ENCODE measurements at regions not wholly inside any gene's neighbourhood (a gene's known extent, or its start where the extent isn't known, plus 50 kb on each side); places are given as distances from the start of the nearest gene placed in this dataset.

GRCh38 chr1:187257476-187257875, 428.7 kb downstream of the PLA2G4A start:
- Histone ChIP-seq H3K27me3 (replicated peaks in 1 of 7) (no peaks in the 10 kb centered on the region), H3K4me3 (no peak overlapping the region), H3K27ac (no peak overlapping the region), H3K4me1 (no peaks in the 10 kb centered on the region), H3K9me3 (no peaks in the 10 kb centered on the region), H3K36me3 (no peaks in the 10 kb centered on the region)
- DNase-seq: no peak
- intact Hi-C loops (cut with DNase I; ENCODE audit: low total_unique reads): no loop called here
- TF ChIP-seq CTCF (IDR thresholded peaks at IDR 0.05 in 8 of 11, conservative IDR thresholded peaks at IDR 0.05 in 3 of 11): no peak
- TF ChIP-seq POLR2AphosphoS5 (IDR thresholded peaks at IDR 0.05): no peak
- no peak for TF ChIP-seq POLR2A (IDR thresholded peaks at IDR 0.05)
- WGBS, 5 donors: 69 to 83% (median 77%) methylated on average over 3 of the region's 3 CpGs

DNA sequence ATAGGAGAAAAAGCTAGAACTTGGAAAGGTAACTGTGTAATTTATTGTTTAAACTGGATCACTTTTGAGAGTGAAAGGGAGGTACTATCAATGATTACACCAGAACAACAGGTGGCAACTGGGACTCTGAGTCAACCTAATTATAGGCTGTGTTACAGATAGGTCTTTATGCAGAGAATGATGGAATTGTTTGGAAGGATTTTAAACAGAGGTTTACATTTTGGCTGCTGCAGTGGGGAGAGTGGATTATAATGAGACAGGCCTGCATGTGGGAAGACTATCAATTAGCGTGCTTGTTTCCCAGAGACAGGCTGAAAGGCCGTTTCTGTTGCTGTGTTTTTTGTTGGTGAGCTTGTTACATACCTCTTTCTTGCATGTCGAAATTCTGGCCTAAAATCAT, 432.9 kb downstream of the PLA2G4A start:
- WGBS, 5 donors: 58 to 74% (median 68%) methylated on average over 3 of the region's 3 CpGs
- Histone ChIP-seq H3K4me1 (no peaks in the 10 kb centered on the region), H3K9me3 (no peaks in the 10 kb centered on the region), H3K27me3 (replicated peaks in 1 of 7) (no peaks in the 10 kb centered on the region), H3K4me3 (no peak overlapping the region), H3K27ac (no peak overlapping the region), H3K36me3 (no peaks in the 10 kb centered on the region)
- intact Hi-C loops (cut with DNase I; ENCODE audit: low total_unique reads): no loop called here
- DNase-seq: no peak
- TF ChIP-seq POLR2A (IDR thresholded peaks at IDR 0.05): no peak
- TF ChIP-seq CTCF (IDR thresholded peaks at IDR 0.05 in 8 of 11, conservative IDR thresholded peaks at IDR 0.05 in 3 of 11): no peak
- no peak for TF ChIP-seq POLR2AphosphoS5 (IDR thresholded peaks at IDR 0.05)

GRCh38 chr1:187262731-187263130, 434.0 kb downstream of the PLA2G4A start:
- whole genome bisulfite sequencing, 5 donors: 65 to 74% (median 72%) methylated on average over 2 of the region's 2 CpGs
- H3K27ac ChIP-seq: no peak overlapping the region
- no peak for TF ChIP-seq CTCF (IDR thresholded peaks at IDR 0.05 in 8 of 11, conservative IDR thresholded peaks at IDR 0.05 in 3 of 11)
- no peak for TF ChIP-seq POLR2A (IDR thresholded peaks at IDR 0.05)
- TF ChIP-seq POLR2AphosphoS5 (IDR thresholded peaks at IDR 0.05): no peak
- H3K9me3 ChIP-seq: no peaks in the 10 kb centered on the region
- intact Hi-C loops (cut with DNase I; ENCODE audit: low total_unique reads): no loop called here
- H3K36me3 ChIP-seq: no peaks in the 10 kb centered on the region
- H3K4me3 ChIP-seq: no peak overlapping the region
- no peaks in the 10 kb centered on the region for H3K4me1 ChIP-seq
- H3K27me3 ChIP-seq (replicated peaks in 1 of 7): no peaks in the 10 kb centered on the region
- no peak for DNase-seq

GRCh38 chr1:187264995-187265602, 436.4 kb downstream of the PLA2G4A start:
- Histone ChIP-seq H3K27me3 (replicated peaks in 1 of 7) (no peaks in the 10 kb centered on the region), H3K36me3 (no peaks in the 10 kb centered on the region), H3K4me1 (no peaks in the 10 kb centered on the region), H3K9me3 (no peaks in the 10 kb centered on the region), H3K27ac (no peak overlapping the region), H3K4me3 (no peak overlapping the region)
- 53 to 65% (median 61%) methylated on average over 4 of the region's 4 CpGs for WGBS, 5 donors
- intact Hi-C loops (cut with DNase I; ENCODE audit: low total_unique reads): no loop called here
- TF ChIP-seq CTCF (IDR thresholded peaks at IDR 0.05 in 8 of 11, conservative IDR thresholded peaks at IDR 0.05 in 3 of 11): no peak
- TF ChIP-seq POLR2A (IDR thresholded peaks at IDR 0.05): no peak
- no peak for TF ChIP-seq POLR2AphosphoS5 (IDR thresholded peaks at IDR 0.05)
- no peak for DNase-seq
